Islet of Langerhans (tissue), 1 donor: ENCODE measurements at regions not wholly inside any gene's neighbourhood (a gene's known extent, or its start where the extent isn't known, plus 50 kb on each side); places are given as distances from the start of the nearest gene placed in this dataset.

Experiments used
- FAIRE-seq: peaks from one replicate; lab custom pipeline; 2011; peaks lifted over from hg19 to GRCh38; lab: Jason Lieb, UNC

GRCh38 chr18:41540237-41540871 is 414.7 kb upstream of the PIK3C3 start:
- FAIRE-seq, result no peak

DNA sequence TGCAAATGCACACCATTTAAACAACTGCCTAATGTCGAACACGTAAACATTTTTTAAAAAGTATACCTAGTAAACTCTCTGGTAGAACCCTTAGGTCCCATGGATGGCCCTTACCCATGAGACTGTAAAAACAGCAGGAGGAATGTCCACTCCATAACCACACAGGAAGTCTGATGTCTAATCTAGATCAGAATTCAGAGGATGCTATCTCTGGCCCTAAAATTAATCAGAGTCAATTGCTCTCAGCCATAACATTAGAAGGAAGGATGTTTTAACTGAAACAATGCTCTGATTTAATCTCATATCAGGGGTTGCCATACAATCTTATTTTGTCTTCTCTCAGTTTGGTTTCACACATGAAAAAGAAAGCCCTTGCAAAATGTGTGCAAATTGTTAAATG is 416.3 kb upstream of the PIK3C3 start:
- no peak for FAIRE-seq

- no peak for FAIRE-seq
Measured at GRCh38 chr18:41537666-41538065, 417.4 kb upstream of the PIK3C3 start.

DNA sequence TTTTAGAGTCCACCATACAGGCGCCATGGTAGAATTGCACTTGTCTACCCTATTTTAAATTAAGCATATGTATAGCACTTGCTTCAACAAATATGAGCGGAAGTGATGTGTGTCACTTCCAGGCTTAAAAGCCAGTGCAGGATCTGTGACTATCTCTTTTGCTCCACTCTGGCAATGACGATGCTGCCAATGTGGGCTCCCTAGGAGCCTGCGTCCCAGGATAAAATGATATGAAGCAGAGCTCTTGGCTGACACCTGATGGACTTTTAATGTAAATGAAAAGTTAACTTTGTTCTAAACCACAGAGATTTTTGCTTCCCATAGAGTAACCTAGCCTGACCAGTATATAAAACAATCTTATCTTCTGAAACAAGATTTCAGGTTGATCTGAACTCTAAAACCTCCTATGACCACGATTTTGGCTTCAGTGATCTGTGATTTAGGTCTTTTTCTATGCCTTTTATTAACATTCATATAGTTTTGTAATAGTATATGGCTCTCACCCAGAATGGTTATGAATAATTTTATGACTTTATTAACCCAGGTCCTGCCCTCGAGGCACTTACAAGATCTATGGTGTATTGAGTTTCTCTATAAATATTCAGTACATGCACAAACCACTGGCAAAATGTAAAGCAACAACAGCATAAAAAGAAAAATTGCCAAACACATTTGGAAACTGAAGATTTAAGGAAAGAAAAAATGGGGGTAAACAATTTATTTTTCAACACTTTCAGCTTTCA is 422.5 kb upstream of the PIK3C3 start:
- no peak for FAIRE-seq

DNA sequence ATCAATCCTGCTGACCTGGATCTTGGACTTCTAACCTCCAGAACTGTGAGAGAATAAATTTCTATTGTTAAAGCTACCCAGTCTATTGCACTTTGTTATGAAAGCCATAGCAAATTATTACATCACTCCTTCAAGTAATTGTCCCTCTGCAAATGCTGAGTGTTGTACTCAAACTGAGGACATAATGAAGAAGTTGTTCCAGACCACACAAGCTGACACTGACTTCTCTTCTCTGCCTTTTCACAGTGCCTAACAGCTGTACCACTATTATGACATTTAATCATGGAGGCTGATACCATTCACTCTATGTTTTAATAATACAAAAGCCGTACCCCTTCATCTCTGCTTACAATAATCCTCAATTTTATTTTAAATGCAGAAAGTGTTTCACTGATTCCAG is 424.1 kb upstream of the PIK3C3 start:
- FAIRE-seq, result no peak

- FAIRE-seq, result no peak
Measured at GRCh38 chr18:41529093-41529492, 425.9 kb upstream of the PIK3C3 start.

- FAIRE-seq, result no peak
Measured at GRCh38 chr18:41526054-41526453, 429.0 kb upstream of the PIK3C3 start.

GRCh38 chr18:41524674-41525470 is 430.2 kb upstream of the PIK3C3 start:
- no peak for FAIRE-seq

GRCh38 chr18:41517142-41517541 is 437.9 kb upstream of the PIK3C3 start:
- no peak for FAIRE-seq

DNA sequence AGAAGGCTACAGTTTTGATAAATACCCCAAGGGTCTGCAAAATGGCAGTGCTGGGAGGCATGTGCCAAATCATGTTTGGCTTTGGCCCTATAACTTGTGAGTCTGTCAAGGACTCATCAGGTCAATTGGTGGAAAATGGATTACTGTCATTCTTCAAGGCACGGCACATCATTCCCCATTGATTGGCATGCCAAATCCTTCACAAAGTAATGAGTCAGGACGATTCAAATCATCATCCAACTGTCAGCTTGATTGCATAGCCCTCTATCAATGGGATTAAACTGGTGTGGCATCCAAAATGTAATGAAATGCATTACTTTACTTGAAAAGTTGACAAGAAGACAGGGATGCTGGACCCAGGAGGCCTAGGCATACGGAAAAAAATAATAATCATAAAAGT is 441.6 kb upstream of the PIK3C3 start:
- FAIRE-seq, result no peak

DNA sequence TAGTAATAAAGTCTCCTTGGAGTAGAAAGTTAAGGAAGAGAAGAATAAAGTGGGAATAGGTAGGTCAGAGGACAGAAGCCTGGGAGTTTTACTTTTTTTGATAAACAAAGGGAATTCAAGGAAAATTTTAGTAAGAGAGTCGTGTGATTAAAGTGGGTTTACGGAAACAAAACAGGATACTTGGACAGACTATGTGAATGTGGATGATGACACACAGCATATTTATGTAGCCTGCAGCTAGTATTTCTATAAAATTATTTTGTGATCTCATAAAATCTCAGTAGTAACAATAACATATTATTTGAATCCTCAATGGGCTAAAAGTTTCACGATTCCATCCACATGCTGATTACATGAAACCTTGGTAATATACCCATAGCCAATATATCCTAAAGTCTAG is 450.7 kb upstream of the PIK3C3 start:
- no peak for FAIRE-seq

DNA sequence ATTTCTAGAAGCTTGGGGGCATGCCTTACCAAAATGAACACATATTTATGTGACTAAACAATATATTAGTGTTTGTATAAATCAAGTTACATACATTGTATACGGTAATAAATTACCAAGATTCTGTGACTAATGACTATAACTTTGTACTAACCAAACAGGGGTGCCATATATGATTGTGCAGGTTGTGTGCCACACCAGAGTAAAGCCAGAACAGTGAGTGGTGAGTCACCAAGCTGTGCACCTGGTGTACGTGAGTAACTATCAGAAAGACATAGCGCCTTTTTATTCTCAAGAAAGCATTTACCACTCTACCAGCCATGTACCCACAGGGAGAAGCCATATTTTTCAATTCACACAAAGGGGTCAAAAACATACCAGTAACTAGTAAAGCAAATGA is 453.2 kb upstream of the PIK3C3 start:
- FAIRE-seq, result no peak

DNA sequence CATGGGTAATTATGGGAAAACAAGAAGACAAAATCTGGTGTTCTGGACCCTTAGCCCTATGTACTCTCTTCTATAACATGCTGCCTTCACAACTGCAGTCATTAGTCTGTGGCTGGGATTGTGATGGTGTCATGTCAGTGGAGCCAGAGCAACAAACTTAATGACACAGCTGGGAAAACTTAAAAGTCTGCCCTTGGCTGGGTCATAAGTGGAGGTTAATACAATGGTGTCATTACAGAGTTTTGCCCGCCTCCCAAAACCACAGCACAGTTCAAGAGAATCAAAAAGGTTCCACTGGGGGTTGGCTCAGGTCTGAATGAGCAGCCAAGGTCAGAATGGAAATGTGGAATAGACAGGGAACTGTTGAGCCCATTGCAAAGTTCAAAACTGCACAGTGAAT is 455.7 kb upstream of the PIK3C3 start:
- FAIRE-seq, result no peak

DNA sequence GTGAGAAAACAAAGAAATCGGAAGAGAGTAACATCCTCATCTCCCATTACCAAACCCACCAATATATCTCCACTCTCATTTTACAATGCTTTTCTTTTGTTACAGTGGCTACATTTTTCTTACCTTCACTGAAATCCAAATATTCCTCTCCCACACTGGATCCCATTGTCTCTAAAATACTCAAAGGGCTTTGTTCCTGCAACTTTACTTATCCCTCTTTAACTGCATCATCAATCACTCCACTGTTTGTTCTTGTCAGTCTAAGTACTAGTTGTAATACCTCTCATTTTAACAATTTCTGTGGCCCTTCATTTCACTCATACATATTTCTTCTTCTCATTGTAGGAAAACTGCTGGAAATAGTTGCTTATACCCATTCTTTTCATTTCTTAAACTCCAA is 464.2 kb upstream of the PIK3C3 start:
- FAIRE-seq, result no peak

DNA sequence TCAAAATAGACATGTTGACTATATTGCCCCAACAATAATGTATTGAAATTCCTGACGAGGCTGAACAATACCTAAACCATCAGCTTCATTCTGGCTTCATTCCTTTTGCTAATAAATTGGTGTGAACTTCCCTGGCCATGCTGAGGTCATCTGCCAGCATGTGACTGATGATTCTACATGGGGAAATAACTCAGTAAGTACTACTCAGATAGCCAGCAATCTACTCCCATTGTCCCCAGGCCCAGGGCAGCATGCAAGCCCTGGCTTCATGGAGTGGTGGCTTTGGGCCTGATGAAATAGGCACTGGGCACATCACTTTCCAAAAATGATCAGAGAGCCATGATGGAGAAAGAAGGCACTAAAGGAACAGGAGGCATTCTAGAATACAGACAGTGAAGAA is 468.5 kb upstream of the PIK3C3 start:
- FAIRE-seq, result no peak

DNA sequence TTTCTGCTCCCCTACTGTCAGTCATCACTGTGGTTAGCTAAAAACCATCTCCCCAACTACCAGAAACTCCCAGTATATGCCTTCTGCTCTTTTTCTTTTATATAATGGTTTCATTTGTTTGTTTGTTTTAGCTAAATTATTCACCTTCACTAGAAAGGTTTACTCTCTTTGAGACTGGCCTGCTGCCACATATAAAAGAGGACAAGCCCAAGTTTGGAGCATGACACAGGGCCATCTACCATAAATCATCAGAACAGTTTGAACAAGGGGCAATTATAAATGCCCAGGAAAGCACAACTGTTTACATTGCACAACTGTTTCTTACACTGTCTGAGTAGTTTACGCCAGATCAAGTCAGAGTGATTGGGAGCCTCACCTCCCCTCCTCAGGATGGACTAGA is 471.0 kb upstream of the PIK3C3 start:
- no peak for FAIRE-seq

DNA sequence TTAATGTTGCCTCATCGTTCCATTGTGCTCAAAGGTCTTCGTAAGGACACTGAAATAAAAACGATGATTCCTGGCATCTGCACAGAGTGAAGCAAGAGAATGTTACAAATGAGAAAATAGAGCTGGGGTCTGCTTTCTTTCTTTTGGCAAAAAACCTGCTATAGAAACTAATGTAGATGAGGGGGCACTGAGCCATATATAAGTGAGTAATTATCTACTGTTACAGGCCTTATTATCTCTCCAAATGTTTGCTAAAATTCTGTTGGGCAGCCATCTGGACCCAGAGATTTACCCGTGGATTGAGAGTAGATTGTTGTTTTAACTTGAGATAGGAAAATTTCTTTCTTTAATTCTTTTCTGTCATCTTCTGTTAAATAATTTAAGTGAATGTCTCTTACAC is 472.5 kb upstream of the PIK3C3 start:
- no peak for FAIRE-seq

- FAIRE-seq, result no peak
Measured at GRCh38 chr18:41466436-41467160, 488.4 kb upstream of the PIK3C3 start.

DNA sequence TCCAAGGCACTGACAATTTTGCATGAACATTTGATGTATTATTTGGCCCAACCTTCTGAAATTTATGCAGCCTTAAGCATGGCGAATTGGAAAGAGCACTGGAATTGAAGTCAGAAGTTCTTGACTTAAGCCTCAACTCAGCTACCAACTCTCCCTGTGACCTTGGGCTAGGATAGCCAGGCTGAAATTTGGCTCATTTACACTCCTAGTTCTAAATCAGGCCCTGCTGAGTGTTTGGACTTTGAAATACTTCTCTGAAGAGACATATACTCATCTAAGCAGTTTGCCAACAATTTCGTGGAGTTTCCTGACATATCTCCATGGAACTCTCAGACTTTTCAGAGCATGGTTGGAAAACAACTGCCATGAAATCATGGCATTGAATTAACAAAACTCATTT is 489.6 kb upstream of the PIK3C3 start:
- FAIRE-seq, result no peak

DNA sequence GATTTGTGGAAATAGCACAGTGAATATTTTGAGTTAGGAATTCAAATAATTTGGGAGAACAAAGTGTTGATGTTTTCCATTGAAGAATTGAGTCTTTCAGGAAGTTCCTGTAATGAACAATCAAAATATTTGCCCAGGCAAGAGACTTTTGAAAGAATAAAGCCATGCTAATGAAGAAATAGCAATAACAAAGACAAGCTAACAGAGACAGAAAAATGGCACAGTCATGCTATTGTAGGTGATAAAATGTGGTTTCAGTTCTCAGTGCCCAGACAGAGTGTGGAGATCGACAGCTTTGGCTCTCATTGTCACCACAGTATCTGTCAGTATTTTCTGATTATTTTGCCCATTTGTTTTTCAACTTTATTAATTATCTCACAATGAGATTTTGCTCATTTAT is 490.8 kb upstream of the PIK3C3 start:
- FAIRE-seq, result no peak

- FAIRE-seq, result no peak
Measured at GRCh38 chr18:41462946-41463345, 492.1 kb upstream of the PIK3C3 start.

GRCh38 chr18:41461114-41461513 is 493.9 kb upstream of the PIK3C3 start:
- FAIRE-seq, result no peak

GRCh38 chr18:41459656-41460055 is 495.4 kb upstream of the PIK3C3 start:
- no peak for FAIRE-seq
